ENCODE measurements at regions not wholly inside any gene's neighbourhood (a gene's known extent, or its start where the extent isn't known, plus 50 kb on each side); places are given as distances from the start of the nearest gene placed in this dataset.

DNA sequence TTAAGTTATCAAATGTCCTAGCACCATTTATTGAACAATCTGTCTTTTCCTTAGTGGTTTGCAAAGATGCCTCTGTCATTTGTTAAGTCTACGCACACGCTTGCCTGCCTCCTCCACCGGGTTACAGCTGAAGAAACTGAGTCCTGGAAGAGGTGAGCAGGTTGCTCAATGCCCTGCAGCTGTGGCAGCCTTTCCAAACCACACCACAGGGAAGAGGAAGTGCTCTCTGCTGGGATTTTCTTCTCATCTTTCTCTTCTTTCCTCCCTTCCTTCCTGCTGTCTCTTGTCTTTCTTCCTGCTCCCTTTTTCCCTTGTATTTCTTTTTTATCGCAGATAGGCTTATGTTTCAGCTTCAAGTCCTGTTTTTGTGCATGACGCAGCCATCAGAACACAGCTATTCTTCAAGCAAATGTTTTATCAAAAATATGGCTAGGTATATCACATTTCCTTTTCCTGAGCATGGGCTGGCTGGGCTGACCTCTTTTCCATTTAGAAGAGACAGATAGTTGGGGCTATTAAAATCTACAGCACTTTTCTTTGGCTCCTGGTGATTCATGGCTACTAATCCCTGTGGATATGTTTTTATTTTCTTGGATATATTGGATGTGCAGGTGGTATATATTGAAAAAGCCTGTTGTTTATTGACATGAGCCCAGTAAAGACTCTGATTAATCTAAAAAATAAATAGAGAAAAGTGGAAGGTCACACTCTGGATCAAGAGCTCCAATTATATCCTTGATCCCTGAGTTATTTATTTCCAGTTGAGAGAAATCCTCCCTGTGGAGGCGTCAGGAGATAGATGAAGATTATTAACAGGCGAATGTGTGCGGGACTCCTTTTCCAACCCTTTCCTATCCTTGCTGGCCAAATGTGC, 214.6 kb downstream of the TSN start:
- in situ Hi-C loops (cut with MboI; ENCODE audit: low sequenced_read_pairs), result loop anchor here (10.0 kb wide), 1 partner anchor 485 kb away; no protein-coding TSS in a partner anchor

DNA sequence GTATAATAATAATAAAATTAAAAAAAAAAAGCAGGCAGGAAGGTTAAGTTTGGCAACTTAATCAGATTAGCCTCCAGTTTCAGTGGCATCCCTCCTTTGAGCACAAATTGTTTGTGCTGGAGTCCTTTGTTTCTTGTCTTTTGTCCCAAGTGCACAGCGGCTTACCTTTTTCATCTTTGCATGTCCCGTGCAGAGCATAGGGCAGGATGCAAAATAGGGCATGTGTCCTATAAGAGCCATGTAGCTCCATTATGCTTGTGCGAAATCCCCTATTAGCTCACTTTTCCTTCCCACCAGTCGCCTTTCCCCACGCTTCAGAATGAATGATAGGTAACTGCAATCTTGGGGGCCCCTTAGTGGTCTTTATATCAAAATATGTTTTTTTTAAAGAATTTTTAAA, 216.8 kb downstream of the TSN start:
- no peaks in the 10 kb centered on the region for H3K4me1 ChIP-seq
- H3K9me3 ChIP-seq, result no peaks in the 10 kb centered on the region
- H3K4me3 ChIP-seq, result no peak overlapping the region
- peaks cover 13% of the 10 kb centered on the region for H3K27me3 ChIP-seq (ENCODE audit: low read depth)
- no peaks in the 10 kb centered on the region for H3K36me3 ChIP-seq (replicated peaks)
- in situ Hi-C loops (cut with MboI; ENCODE audit: low sequenced_read_pairs), result loop anchor here (10.0 kb wide), 1 partner anchor 483 kb away; no protein-coding TSS in a partner anchor
- no peak for DNase-seq (ENCODE audit: low spot score in 2 of 2)

More for the DNA sequence above, 214.6 kb downstream of the TSN start:
- no peaks in the 10 kb centered on the region for H3K9me3 ChIP-seq
- H3K4me3 ChIP-seq, result no peak overlapping the region
- DNase-seq (ENCODE audit: low spot score in 2 of 2), result no peak
- no peaks in the 10 kb centered on the region for H3K36me3 ChIP-seq (replicated peaks)
- H3K27me3 ChIP-seq (ENCODE audit: low read depth), result peaks cover 13% of the 10 kb centered on the region
- no peaks in the 10 kb centered on the region for H3K4me1 ChIP-seq

DNA sequence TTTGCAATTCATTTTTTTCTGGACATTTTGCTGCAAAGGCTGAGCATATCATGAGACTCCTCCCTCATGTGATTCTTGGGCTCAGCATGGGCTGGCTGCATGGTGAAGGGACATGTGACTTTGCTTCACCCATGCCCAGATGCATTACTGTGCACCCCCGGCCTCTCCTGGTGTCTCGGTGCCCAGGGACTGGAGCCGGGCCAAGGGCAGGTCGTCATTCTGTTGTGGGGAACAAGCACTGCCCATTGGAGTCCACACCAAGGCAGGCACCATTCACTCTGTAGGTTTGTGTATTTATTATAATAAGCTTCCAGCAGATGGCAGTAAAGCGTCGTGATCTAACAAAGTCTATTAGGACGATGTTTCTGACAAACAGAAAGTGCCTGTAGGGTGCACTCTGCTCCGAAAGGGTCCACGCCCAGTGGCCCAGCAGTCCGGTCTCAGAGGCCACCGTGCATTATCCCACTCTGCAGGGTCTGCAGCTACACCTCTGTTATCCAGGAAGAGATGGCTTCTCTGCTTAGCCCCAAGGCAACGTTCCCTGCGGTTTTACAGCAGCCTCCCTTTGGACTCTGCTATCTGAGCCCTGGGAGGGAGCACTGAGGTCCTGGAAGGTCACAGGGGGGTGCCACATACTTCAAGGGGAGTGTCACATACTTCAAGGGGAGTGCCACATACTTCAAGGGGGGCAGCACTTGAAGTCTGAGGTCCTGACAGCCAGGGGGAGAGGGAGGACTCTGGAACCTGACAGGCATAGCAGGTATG, 219.6 kb downstream of the TSN start:
- in situ Hi-C loops (cut with MboI; ENCODE audit: low sequenced_read_pairs), result loop anchor here (10.0 to 25.0 kb wide), 2 partner anchors 337 to 480 kb away; no protein-coding TSS in a partner anchor
- Histone ChIP-seq H3K9me3 (no peaks in the 10 kb centered on the region), H3K27me3 (ENCODE audit: low read depth) (peaks cover under 1% of the 10 kb centered on the region; the same call in 1 of the 2 replicates), H3K4me3 (no peak overlapping the region), H3K36me3 (replicated peaks) (no peaks in the 10 kb centered on the region), H3K4me1 (no peaks in the 10 kb centered on the region)
- DNase-seq (ENCODE audit: low spot score in 2 of 2), result peak; percentile 76 to 84

DNA sequence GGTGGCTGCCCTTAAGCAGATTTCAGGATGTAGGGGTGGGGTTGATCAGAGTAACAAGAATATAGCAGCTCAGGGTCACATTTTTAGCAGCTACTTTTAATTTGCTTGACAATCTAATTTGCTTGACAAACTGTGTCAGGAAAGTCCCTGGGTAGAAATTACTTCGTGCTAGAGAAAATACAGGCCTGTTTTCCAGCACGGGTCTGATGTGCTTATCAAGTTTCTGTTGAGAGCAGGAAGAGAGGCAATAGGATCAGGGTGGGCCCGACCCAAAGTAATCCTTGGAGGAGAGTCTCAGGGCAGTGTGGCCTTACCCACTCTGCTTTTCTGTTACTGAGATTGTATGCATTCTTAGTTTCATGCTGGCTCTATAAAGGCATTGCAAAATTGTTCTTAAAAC, 221.5 kb downstream of the TSN start:
- DNase-seq (ENCODE audit: low spot score in 2 of 2), result no peak
- Histone ChIP-seq H3K4me3 (no peak overlapping the region), H3K4me1 (no peaks in the 10 kb centered on the region), H3K36me3 (replicated peaks) (no peaks in the 10 kb centered on the region), H3K9me3 (no peaks in the 10 kb centered on the region), H3K27me3 (ENCODE audit: low read depth) (no peaks in the 10 kb centered on the region)
- in situ Hi-C loops (cut with MboI; ENCODE audit: low sequenced_read_pairs), result loop anchor here (10.0 to 25.0 kb wide), 2 partner anchors 335 to 478 kb away; no protein-coding TSS in a partner anchor

DNA sequence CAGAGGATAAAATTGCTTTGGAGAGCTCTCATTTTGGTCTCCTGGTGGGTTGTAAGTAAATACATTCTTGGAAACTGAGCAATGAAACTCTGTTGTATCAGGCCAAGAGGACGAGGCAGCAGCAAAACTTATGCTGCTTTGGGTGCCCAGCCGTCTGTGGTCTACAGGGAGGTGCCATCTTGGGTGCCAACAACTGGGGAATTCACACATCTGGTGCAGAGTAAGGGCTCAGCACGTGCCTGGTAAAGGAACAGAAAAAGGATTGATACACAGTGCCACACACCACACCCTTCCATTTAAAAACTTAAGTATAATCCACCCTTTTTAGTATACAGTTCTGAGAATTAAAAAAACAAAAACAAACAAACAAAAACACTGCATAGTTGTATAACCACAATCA, 221.9 kb downstream of the TSN start:
- Histone ChIP-seq H3K36me3 (replicated peaks) (no peaks in the 10 kb centered on the region), H3K4me1 (no peaks in the 10 kb centered on the region), H3K4me3 (no peak overlapping the region), H3K9me3 (no peaks in the 10 kb centered on the region), H3K27me3 (ENCODE audit: low read depth) (no peaks in the 10 kb centered on the region)
- in situ Hi-C loops (cut with MboI; ENCODE audit: low sequenced_read_pairs), result loop anchor here (10.0 to 25.0 kb wide), 2 partner anchors 335 to 477 kb away; no protein-coding TSS in a partner anchor
- DNase-seq (ENCODE audit: low spot score in 2 of 2), result no peak

DNA sequence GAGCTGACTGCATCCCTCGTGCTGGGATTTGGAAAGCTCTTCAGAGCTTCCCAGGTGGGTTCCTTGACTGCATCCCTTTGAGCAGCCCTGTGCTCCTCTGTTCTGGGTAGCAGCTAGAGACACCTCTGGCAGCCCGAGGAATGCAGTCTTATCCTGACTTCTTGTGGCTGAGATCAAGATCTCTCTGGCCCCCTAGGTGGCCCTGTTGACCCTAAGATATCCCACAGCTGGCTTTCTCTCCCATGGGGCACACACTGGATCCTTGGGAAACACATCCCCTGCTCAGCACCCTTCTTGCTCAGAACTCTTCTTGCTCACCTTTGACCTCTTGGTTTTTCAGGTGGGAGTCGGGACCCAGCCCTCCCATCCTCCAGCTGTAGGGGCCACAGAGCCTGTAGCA, 237.2 kb downstream of the TSN start:
- Histone ChIP-seq H3K4me3 (no peak overlapping the region), H3K9me3 (no peaks in the 10 kb centered on the region), H3K27me3 (ENCODE audit: low read depth) (no peaks in the 10 kb centered on the region), H3K36me3 (replicated peaks) (no peaks in the 10 kb centered on the region), H3K4me1 (no peaks in the 10 kb centered on the region; the same call in 1 of the 2 replicates)
- in situ Hi-C loops (cut with MboI; ENCODE audit: low sequenced_read_pairs), result loop anchor here (25.0 kb wide), 1 partner anchor 320 kb away; no protein-coding TSS in a partner anchor
- DNase-seq (ENCODE audit: low spot score in 2 of 2), result no peak

DNA sequence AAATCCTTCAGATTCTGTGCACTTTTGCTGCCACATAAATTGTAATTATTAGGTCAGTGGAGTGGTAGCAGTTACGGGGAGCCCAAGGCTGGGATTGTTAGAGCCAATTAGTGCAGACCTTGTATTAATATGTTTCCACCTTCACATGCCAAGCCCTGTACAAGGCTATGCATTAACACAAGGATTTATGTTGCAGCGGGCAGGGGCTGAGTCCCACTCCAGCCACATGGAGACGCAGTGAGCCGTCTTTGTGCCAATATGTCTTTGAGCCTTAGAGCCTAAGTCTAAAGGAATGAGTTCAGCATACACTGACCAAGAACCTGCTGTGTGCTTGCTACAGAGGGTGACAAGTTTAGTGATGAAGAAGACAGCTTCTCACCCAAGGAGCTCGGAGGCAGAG, 238.2 kb downstream of the TSN start:
- no peak for DNase-seq (ENCODE audit: low spot score in 2 of 2)
- Histone ChIP-seq H3K4me1 (no peaks in the 10 kb centered on the region; the same call in 1 of the 2 replicates), H3K27me3 (ENCODE audit: low read depth) (no peaks in the 10 kb centered on the region), H3K4me3 (no peak overlapping the region), H3K36me3 (replicated peaks) (no peaks in the 10 kb centered on the region), H3K9me3 (no peaks in the 10 kb centered on the region)
- in situ Hi-C loops (cut with MboI; ENCODE audit: low sequenced_read_pairs), result loop anchor here (25.0 kb wide), 1 partner anchor 319 kb away; no protein-coding TSS in a partner anchor

DNA sequence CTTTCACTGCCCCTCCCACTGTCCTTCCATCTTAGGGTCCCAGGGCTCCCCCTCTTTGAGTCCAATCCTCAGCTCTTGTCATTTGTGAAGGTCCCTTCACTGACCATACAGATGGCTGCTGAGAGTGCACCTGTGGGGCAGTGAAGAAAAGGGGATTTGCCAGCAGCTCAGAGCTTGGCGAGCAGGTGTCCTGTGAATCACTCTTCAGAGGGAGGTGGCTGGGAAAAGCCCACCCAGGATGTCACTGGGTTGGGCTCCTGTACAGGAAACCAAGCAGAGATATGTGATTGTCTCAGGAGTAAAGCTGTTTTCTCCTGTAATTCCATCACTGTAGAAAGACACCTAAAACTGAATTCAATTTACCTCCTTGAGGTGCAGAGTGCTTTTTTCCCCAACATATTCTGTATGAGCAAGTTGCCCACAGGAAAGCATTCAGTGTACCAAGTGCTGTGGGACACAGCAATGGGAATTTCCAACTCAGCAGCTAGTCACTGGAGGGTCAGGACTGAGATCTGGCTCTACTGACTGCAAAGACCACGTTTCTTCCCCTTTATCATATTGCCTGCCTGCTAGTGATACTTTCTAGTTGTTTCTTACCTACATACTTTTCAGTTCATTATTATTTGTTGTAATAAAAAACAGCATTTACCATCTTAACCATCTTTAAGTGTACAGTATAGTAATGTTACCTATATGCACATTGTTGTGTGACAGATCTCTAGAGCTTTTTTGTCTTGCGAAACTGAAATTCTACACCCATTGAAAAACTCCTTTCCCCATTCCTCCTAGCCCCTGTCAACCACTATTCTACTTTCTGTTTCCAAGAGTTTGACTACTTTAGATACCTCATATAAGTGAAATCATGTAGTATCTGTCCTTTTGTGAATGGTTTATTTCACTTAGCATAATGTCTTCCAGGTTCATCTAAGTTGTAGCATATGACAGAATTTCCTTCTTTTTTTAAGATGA, 239.1 kb downstream of the TSN start:
- Histone ChIP-seq H3K36me3 (replicated peaks) (no peaks in the 10 kb centered on the region), H3K4me1 (no peaks in the 10 kb centered on the region; the same call in none of the 2 replicates), H3K27me3 (ENCODE audit: low read depth) (no peaks in the 10 kb centered on the region), H3K9me3 (no peaks in the 10 kb centered on the region), H3K4me3 (no peak overlapping the region)
- in situ Hi-C loops (cut with MboI; ENCODE audit: low sequenced_read_pairs), result loop anchor here (25.0 kb wide), 1 partner anchor 318 kb away; no protein-coding TSS in a partner anchor
- DNase-seq (ENCODE audit: low spot score in 2 of 2), result no peak

DNA sequence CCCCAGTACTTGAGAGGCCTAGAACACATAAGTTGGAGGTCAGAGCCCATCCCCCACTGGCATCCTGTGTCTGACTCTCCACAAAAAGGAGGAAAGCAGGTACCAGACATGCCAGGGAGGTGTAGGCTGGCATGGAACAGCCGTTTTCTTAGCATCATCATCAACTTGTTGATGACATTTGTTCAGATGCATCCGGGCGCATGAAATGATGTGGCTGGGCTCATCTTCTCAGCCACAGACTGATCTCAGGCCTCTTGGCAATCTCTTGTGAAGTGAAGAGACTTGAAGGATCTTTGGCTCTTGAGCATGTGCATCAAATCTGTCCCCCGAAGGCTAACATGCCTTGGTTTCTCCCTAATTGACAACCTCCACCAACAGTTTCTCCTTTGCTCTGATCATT, 243.3 kb downstream of the TSN start:
- in situ Hi-C loops (cut with MboI; ENCODE audit: low sequenced_read_pairs), result loop anchor here (25.0 kb wide), 1 partner anchor 314 kb away; no protein-coding TSS in a partner anchor
- no peak overlapping the region for H3K4me3 ChIP-seq

DNA sequence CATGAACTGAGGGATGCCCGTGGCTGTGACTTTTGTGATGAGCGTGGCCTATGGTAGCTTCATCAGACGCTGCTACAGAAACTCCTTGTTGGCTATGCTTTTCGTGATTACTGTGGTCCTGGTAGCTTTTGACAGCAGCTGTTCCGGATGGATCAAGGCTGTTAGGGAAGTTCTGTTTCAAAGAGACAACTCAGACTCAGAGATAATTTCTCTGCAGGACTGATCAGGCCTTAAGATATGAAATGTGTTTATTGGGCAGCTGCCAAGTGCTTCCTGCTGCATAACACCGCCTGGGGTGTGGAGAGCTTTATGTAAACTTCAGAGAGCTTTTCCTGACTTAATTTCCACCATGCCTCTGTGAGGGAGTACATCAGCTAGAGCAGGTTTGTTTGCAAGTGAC, 243.8 kb downstream of the TSN start:
- Histone ChIP-seq H3K36me3 (replicated peaks) (no peaks in the 10 kb centered on the region), H3K4me3 (no peak overlapping the region), H3K27me3 (ENCODE audit: low read depth) (no peaks in the 10 kb centered on the region), H3K9me3 (no peaks in the 10 kb centered on the region), H3K4me1 (no peaks in the 10 kb centered on the region; the same call in none of the 2 replicates)
- in situ Hi-C loops (cut with MboI; ENCODE audit: low sequenced_read_pairs), result loop anchor here (25.0 kb wide), 1 partner anchor 313 kb away; no protein-coding TSS in a partner anchor
- DNase-seq (ENCODE audit: low spot score in 2 of 2), result peak in 1 of 2 experiments; percentile 33

More for the DNA sequence above, 243.3 kb downstream of the TSN start:
- Histone ChIP-seq H3K27me3 (ENCODE audit: low read depth) (no peaks in the 10 kb centered on the region), H3K36me3 (replicated peaks) (no peaks in the 10 kb centered on the region), H3K9me3 (no peaks in the 10 kb centered on the region), H3K4me1 (no peaks in the 10 kb centered on the region; the same call in none of the 2 replicates)
- DNase-seq (ENCODE audit: low spot score in 2 of 2), result no peak

DNA sequence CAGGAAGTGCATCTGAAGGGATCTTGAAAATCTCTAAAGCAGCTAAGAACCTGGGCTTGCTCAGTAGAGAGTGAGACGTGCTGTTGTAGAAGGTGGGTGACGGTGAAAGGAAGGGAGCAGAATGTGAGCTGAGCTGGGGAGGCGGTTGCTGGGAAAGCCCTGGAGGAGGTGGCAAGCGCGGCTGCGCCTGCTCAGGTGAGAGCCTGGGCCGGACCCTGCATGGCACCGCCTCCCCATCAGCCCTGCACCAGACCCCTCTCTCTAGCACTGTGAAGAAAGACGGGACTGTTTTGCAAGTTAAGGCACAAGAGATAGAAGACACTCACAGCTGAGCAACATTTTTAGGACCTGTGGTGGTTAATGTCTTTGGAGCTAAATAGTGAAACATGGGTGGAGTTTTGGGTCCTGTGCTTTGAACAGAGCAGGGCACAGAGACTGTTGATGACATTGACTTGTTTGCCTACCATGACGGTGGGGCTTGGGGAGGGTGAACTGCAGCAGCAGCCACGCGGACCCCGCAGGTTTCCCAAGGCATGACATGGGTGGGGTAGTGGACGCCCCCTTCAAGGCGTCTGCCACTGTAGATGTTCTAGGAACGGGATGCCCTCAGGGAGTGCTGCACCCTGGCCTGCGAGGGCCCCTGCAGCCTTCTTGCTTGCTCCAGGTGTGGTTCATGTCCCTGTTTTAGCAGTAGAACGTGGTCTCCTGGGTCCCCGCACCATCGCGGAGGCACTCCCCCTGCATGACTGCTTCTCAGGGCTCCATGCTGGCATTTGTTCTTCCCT, 245.3 kb downstream of the TSN start:
- no peak for DNase-seq (ENCODE audit: low spot score in 2 of 2)
- Histone ChIP-seq H3K27me3 (ENCODE audit: low read depth) (no peaks in the 10 kb centered on the region), H3K36me3 (replicated peaks) (no peaks in the 10 kb centered on the region), H3K4me3 (no peak overlapping the region), H3K9me3 (no peaks in the 10 kb centered on the region), H3K4me1 (no peaks in the 10 kb centered on the region; the same call in 1 of the 2 replicates)
- in situ Hi-C loops (cut with MboI; ENCODE audit: low sequenced_read_pairs), result no loop called here

DNA sequence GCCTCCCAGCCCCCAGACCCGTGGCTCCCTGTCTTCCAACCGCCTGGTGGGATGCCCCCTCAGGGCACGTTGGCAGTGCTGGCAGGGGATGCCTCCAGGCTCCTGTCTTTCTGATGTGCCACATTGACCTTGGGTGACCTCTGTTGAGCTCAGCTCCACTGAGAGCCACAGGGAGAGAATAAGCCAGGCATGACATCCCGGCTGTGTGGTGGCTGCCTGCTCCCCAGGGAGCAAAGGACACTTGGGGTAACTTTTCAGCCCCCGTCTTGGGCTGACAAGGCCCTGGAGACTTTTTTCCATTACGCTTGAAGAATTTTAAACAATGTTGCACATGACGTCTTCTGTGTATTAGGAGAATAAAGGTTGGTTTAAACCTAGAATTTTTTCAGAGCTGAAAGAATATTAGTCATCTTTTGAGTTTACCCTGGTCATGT, 246.0 kb downstream of the TSN start:
- Histone ChIP-seq H3K9me3 (no peaks in the 10 kb centered on the region), H3K4me1 (no peaks in the 10 kb centered on the region; the same call in 1 of the 2 replicates), H3K36me3 (replicated peaks) (no peaks in the 10 kb centered on the region), H3K27me3 (ENCODE audit: low read depth) (no peaks in the 10 kb centered on the region), H3K4me3 (no peak overlapping the region)
- DNase-seq (ENCODE audit: low spot score in 2 of 2), result no peak
- in situ Hi-C loops (cut with MboI; ENCODE audit: low sequenced_read_pairs), result no loop called here

Data from HAP-1 (cell line).